Keratinocyte (primary cell): ENCODE measurements at regions not wholly inside any gene's neighbourhood (a gene's known extent, or its start where the extent isn't known, plus 50 kb on each side); places are given as distances from the start of the nearest gene placed in this dataset.

Source experiments
- CTCF ChIP-seq, 3 experiments: IDR thresholded peaks in 1 of 3; conservative IDR thresholded peaks in 1 of 3; optimal IDR thresholded peaks in 1 of 3; 2 replicates in 2 of 3; 3 replicates in 1 of 3; pipeline versions ENCODE3 to v1.5.1; 2011; ENCODE audit warnings: low read length in 3 of 3, mild to moderate bottlenecking in 3 of 3, moderate library complexity in 2 of 3, control low read depth in 1 of 3, inconsistent platforms in 1 of 3; ENCODE audit not compliant: insufficient read depth in 2 of 3; ENCODE audit errors: extremely low read depth in 1 of 3
- EZH2 ChIP-seq: IDR thresholded peaks from one replicate; pipeline ENCODE4 v1.6.1; 2012; ENCODE audit warnings: inconsistent platforms, mild to moderate bottlenecking, low read length, moderate library complexity

GRCh38 chr11:130997278-130997677 is 81.0 kb upstream of the SNX19 start:
- TF ChIP-seq EZH2 = no peak
- TF ChIP-seq CTCF (optimal IDR thresholded peaks at IDR 0.05 in 1 of 3, IDR thresholded peaks at IDR 0.05 in 1 of 3, conservative IDR thresholded peaks at IDR 0.05 in 1 of 3; ENCODE audit: extremely low read depth in 1 of 3, insufficient read depth in 2 of 3, low read length in 3 of 3) = no peak
